T-helper 2 cell (primary cell): ENCODE measurements at regions not wholly inside any gene's neighbourhood (a gene's known extent, or its start where the extent isn't known, plus 50 kb on each side); places are given as distances from the start of the nearest gene placed in this dataset.

Experiments used
- DNase-seq, 5 experiments: peaks; one replicate each; pipeline versions ENCODE4 v3.0.0 to v3.0.0-alpha.2; 2012 to 2022

GRCh38 chr1:80018348-80018747 is 1011.8 kb upstream of the ADGRL4 start:
- no peak for DNase-seq

- DNase-seq = no peak
Observed at GRCh38 chr1:80008934-80009333, 1002.4 kb upstream of the ADGRL4 start.

- DNase-seq = no peak
Observed at GRCh38 chr1:80003250-80003649, 996.7 kb upstream of the ADGRL4 start.

- DNase-seq = no peak
Observed at GRCh38 chr1:79988401-79988800, 981.9 kb upstream of the ADGRL4 start.

GRCh38 chr1:79982211-79982610 is 975.7 kb upstream of the ADGRL4 start:
- no peak for DNase-seq

GRCh38 chr1:79981481-79981880 is 975.0 kb upstream of the ADGRL4 start:
- DNase-seq = no peak

GRCh38 chr1:79979346-79979745 is 972.8 kb upstream of the ADGRL4 start:
- DNase-seq = no peak

- no peak for DNase-seq
Observed at GRCh38 chr1:79976287-79976686, 969.8 kb upstream of the ADGRL4 start.

GRCh38 chr1:79974659-79975058 is 968.1 kb upstream of the ADGRL4 start:
- no peak for DNase-seq

- DNase-seq = no peak
Observed at GRCh38 chr1:79969886-79970285, 963.4 kb upstream of the ADGRL4 start.

- DNase-seq = no peak
Observed at GRCh38 chr1:79966438-79966837, 959.9 kb upstream of the ADGRL4 start.

GRCh38 chr1:79959635-79960034 is 953.1 kb upstream of the ADGRL4 start:
- no peak for DNase-seq

- DNase-seq = no peak
Observed at GRCh38 chr1:79955966-79956365, 949.4 kb upstream of the ADGRL4 start.

- DNase-seq = no peak
Observed at GRCh38 chr1:79950511-79950910, 944.0 kb upstream of the ADGRL4 start.

GRCh38 chr1:79945391-79945790 is 938.9 kb upstream of the ADGRL4 start:
- DNase-seq = no peak

GRCh38 chr1:79929356-79929755 is 922.8 kb upstream of the ADGRL4 start:
- no peak for DNase-seq

GRCh38 chr1:79928901-79929300 is 922.4 kb upstream of the ADGRL4 start:
- DNase-seq = no peak

GRCh38 chr1:79920960-79921669 is 914.6 kb upstream of the ADGRL4 start:
- DNase-seq = no peak

GRCh38 chr1:79914896-79915295 is 908.4 kb upstream of the ADGRL4 start:
- DNase-seq = no peak

- DNase-seq = no peak
Observed at GRCh38 chr1:79912813-79913212, 906.3 kb upstream of the ADGRL4 start.

GRCh38 chr1:79903321-79903720 is 896.8 kb upstream of the ADGRL4 start:
- DNase-seq = no peak

GRCh38 chr1:79902418-79902817 is 895.9 kb upstream of the ADGRL4 start:
- no peak for DNase-seq

- no peak for DNase-seq
Observed at GRCh38 chr1:79899914-79900313, 893.4 kb upstream of the ADGRL4 start.

- no peak for DNase-seq
Observed at GRCh38 chr1:79896140-79896539, 889.6 kb upstream of the ADGRL4 start.

GRCh38 chr1:79895573-79895972 is 889.0 kb upstream of the ADGRL4 start:
- no peak for DNase-seq
